ENCODE measurements at regions not wholly inside any gene's neighbourhood (a gene's known extent, or its start where the extent isn't known, plus 50 kb on each side); places are given as distances from the start of the nearest gene placed in this dataset.
"Not testable (repeated sequence)": the region's sequence is repeated elsewhere in the genome, so short reads cannot be mapped to it uniquely, and the experiment has no call there.

DNA sequence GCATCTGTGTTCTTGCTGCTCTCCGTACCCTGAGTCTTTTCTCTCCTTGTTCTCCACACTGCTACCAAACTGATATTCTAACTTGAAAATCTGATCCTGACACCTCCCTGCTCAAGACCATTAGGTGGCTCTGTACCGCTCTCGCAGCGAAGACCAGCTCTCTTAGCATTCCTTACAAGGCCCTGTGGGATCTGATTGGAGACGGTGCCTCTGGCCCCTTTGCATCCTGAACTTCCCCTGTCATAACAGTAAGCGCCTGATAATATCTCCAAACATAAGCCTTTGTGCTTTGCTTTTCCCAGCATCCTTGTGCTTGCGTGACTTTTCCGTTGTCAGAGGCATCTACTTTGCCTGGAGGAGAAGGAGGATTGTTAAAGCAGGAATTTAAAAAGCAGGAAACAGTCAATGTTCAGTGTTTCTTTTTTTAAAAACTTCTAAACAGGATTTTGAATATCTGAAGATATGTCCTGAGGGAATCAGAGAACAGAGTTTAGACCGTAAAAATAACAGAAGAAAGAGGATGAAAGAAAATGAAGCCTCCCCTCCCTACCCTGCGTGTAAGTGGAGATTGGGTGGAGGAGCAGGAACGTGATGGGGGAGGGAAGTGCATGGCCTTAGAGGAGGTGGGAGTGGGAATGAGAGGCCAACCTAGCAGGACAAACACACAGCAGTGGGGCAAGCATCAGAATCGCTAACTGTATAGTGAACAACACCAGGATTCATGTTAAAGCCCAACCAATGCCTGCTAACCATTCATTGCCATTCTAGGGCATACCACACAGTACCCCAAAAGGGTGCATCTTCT, 89.2 kb upstream of the STMND1 start:
- peak; percentile 11 for DNase-seq (ENCODE audit: low spot score)

DNA sequence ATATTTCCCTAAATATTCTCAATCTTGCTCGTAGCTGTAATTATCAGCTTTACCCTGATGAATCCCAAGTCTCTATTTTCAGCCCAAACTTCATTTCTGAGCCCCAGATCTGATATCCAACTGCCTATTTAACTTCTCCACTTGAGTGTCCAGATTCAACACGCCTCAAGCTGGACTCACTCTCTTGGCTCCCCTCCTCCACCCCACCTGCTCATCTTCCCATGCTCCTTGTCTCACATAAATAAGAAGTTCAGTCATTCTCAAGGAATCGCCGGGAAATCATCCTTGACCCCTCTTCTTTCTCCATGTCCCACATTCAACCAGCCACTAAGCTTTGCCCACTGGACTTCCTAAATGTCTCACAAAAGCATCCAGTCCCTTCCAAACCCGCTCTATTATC, 89.9 kb upstream of the STMND1 start:
- DNase-seq (ENCODE audit: low spot score) = no peak

DNA sequence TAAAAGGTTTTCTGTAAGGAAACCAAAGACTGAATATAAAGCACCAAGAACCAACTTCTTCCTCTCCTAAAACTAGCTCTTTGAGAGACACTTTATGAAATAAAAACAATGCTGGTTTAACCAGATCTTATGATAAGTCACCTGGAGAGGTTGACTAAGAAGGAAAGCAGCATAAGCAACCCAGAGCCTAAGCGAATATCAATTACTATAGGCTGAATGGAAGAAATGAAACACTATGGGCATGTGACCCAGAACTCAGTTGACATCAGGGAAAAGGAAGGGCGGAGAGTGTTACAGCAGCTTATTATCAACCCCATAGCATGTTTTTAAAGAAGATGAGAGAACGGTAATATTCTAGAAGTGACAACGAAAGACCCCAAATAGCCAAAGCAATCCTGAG, 94.1 kb upstream of the STMND1 start:
- DNase-seq (ENCODE audit: low spot score) = no peak

DNA sequence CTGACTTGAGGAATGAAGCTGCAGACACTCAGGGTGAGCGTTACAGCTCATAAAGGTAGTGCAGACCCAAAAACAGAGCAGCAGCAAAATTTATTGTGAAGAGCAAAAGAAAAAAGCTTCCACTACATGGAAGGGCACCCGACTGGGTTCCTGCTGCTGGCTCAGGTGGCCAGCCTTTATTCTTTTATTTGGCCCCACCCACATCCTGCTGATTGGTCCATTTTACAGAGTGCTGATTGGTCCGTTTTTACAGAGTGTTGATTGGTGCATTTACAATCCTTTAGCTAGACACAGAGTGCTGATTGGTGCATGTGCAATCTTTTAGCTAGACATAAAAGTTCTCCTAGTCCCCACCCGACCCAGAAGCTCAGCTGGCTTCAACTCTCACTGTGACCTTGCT, 95.3 kb upstream of the STMND1 start:
- DNase-seq (ENCODE audit: low spot score) = no peak

DNA sequence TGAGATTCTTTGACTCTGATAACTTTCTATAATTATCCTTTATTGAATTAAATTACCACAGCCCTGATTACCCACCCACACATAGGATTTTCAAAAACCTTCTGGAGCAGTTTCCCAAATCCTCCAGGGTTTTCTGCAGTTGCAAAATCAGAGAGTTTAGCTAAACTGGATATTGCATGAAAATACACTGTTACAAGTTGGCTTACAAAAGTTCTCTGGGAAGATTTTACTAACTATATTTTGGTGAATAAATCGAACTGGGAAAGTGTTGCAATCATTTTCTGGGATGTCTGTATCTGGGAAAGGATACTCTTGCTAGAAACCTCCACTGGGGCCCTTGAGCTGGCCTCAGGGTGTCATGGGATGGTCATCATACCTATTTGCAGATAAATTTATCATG, 97.6 kb upstream of the STMND1 start:
- no peak for DNase-seq (ENCODE audit: low spot score)

DNA sequence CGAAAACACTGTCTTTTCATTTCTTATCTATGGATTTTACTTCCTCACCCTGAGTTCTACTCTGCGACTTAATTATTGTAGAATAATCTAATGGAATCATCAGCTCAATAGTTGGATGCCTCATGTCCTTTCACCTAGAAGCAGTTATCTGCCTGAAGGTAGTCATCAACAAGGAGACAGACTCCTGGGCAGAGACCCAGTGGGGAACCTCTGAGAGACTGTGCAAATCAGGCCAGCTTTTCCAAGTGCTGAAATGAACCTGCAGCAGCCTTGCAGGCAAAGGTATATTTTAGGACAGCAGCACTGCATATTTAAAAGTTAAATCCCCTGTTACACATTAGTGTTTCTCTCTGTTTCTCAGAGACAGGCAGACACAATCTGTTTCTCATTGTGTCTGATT, 99.7 kb upstream of the STMND1 start:
- no peak for DNase-seq (ENCODE audit: low spot score)

DNA sequence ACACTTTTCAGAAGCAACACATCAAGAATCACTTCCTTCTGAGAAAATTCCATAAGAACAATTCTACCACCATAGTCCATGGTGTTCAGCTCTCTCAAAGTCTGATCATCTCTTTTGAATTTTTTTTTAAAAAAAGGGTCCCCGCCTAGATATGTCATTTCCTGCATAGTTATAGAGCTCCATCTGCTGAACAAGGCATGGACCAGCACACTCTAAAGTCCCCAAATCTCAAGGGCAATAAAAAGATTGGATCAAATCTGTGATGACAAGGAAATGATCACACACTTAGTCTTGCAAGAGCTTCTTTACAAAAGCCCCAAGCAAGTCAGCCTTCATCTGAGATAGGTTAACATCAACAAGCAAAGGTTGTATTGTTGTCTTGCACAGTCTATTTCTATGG, 100.7 kb upstream of the STMND1 start:
- no peak for DNase-seq (ENCODE audit: low spot score)

DNA sequence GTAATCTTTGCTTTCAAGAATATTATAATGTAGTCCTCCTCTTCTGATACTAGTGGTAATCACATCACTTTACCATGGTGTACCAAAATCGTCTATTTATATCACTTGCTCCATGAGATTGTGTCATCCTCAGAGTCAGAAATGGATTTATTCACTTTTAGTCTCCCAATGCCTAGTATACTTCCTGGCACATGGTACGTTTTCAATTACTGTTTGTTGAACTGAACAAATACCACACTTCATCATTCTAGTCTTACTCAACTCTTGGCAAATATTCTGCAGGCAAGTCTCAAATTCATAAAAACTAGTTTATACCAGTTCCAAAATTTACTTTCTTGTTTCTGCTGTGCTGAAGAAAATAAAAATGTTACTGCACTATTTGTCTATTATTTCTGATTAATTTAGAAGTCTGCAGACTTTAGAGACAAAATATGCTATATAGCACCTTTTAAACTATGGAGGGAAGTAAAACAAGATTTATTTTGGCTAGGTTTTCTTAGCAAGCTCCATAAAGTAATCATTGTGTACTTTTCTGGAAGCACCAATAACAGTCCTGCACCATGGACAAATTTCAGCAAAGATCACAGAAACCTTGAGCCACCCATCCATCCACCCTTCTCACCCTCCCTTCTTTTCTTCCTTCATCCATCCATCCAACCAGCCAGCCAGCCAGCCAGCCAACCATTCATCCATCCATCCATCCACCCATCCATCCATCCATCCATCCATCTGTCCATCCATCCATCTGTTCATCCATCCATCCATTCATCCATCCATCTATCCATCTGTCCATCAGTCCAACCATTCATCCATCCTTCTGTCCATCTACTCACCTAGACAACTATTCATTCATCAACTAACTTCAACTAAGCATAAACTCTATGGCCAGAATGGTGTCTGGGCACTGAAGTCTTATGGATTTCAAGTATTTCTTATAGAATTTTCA, 102.1 kb upstream of the STMND1 start:
- no peak for DNase-seq (ENCODE audit: low spot score)

DNA sequence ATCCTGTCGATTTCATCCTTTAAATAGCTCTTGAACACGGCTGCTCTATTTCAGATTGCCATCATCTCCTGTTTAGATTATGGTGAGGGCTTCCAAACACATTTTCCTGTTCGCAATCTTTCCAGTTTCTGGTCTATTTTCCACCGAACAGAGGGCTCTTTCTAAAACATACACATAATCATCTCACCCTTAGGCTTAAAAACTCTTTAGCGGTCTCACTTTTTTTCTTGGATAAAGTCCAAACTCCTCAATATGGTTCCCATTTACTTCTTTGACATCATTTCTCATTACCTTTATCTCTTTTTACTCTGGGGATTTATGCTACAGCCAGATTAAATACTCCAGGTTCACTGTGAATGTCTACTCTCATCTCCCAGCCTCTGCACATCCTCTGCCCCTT, 103.4 kb upstream of the STMND1 start:
- DNase-seq (ENCODE audit: low spot score) = no peak

DNA sequence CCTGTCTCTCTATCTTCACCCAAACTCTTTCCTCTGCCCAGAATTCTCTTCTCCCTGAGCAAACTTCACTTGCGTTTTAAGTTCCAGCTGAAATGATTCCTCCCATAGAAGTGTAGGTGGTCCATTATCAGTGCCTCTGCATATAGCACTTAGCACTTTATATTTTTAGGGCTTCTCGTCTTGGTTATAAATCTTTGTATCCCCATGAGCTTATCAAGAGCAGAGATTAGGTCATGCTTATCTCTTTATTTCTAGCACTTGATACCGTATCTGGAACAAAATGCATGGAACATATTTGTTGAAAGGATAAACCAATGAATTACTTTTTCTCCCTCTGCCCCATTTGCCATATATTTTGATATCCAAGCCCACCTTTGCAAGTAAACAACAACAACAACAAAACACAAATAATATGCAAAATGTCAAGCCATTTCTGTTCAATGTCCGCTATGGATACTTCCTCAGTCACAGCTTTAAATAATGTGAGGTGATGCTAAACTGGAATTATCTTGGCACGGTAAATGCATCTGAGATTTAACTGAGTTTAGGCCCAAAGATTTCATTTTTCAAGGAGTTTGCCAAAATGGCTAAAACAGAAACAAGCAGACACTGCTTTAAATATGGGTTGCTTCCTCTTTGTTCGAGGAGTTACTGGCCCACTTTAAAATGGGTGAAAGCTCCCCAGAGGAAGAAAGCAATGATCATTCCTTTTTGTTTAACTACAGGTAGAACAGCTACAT, 106.2 kb upstream of the STMND1 start:
- no peak for DNase-seq (ENCODE audit: low spot score)

DNA sequence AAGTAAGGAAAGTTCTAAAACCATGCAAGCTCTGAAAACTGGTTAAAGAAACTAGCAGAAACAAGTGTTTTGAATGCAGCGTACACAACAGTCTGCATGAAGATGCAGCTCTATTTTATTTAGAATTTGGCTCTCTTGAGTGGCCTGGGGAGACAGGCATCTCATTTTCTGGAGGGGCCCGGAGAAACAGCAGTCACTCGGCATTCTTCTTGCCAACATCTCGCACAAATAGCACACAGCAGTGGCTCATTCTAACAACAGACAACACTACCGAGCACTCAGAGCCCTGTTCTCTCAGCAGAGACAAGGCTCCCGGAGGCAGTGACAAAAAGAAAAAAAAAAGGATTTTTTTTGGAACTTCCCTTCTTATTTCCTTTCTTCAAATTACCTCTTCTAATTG, 108.5 kb upstream of the STMND1 start:
- DNase-seq (ENCODE audit: low spot score) = no peak

DNA sequence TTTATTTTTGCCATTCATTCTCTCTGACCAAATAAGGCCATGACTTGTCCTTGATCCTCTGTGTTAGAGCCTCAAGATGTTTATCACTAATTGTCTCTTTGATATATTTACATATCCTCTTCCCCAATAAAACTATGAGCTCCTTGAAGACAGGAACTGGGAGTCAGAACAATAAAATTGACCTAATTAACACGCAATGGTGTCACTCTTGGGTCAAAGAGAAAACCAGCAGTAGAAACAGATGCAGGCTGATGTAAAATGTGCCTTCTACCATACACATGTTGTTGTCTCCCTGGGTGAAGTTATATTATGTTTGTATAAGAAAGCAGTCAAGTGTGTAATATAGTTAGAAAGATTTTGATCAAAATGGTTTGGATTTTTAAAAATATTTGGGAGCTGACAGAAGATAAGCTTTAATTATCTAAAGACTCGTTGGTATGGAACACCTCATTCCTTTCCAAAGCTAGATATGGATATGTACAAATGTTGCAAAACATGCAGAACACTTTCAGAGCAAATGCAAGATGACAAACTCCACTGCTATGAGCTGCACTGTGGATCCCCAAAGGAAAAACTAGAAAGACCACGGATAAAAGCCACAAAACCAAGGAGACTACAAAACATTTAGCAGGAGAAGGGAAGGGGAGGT, 109.7 kb upstream of the STMND1 start:
- DNase-seq (ENCODE audit: low spot score) = no peak

DNA sequence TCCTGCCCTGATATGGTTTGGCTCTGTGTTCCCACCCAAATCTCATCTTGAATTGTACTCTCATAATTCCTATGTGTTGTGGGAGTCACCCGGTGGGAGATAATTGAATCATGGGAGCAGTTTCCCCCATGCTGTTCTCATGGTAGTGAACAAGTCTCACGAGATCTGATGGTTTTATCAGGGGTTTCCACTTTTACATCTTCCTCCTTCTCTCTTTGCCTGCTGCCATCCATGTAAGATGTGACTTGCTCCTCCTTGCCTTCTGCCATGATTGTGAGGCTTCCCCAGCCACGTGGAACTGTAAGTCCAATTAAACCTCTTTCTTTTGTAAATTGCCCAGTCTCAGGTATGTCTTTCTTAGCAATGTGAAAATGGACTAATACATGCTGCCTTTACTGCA, 111.9 kb upstream of the STMND1 start:
- not testable (repeated sequence) for DNase-seq (ENCODE audit: low spot score)

DNA sequence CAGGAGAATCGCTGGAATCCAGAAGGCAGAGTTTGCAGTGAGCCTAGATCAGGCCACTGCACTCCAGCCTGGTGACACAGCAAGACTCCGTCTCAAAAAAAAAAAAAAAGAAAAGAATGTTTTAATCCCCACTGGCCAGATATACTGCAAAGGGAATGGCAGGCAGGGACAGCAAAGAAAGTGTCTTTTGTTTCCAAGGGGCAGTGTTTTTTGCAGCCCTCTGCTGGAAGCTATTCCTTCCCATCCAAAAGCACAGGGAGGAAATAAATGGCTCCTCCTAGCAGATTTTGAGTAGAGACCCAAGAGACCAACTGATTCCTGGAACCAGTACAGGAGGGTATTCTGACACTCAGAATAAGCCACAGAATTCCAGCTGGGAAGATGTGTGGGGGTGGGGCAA, 112.5 kb upstream of the STMND1 start:
- no peak for DNase-seq (ENCODE audit: low spot score)

DNA sequence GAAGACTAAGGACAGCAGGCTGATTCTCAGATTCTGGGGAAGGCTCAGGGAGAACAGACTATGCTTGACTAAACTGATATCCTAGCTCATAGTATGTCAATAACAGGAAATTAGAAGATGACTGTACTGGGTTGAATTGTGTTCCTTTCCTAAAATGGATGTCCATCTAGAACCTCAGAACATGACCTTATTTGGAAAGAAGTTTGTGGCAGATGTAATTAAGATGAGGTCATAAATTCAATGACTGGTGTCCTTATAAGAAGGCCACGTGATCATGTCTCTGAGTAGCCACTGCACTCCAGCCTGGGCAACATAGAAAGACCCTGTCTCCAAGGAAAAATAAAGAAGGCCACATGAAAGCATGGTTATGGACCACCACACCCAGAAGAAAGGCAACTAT, 113.9 kb upstream of the STMND1 start:
- no peak for DNase-seq (ENCODE audit: low spot score)

DNA sequence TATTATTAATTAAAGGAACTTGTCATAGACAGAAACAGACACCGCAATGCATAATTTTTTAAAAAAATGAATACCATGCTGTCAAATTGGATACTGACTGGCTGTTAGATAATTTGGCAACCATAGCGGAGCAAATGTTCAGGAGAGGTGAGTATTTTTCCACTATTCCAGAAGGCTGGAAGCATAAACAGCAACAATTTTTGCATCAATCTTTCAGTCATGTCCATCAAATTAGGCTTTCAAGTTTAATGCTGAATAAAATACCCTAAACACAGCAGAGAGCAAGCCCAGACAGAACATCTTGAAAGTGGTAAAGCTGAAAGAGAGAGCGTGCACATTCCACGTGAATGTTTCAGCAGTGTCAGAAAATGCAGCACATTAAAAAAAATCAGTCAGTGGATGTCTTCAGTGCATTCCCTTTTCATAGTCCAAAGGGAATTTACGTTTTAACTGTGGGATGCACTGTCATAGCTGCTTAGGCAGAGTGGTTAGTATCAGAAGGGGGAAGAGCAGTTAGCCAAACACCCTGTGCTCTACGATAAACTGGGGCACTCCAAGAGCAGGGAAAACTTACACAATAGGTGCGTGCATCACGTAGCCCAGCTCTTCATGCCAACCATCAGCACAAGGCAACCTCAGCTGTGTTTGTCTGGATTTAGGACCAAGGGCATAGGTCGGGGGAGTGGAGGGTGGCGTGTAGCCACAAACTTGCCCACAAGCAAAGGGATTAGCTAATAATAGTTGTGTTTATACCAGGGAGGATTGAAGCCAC, 116.2 kb upstream of the STMND1 start:
- no peak for DNase-seq (ENCODE audit: low spot score)

DNA sequence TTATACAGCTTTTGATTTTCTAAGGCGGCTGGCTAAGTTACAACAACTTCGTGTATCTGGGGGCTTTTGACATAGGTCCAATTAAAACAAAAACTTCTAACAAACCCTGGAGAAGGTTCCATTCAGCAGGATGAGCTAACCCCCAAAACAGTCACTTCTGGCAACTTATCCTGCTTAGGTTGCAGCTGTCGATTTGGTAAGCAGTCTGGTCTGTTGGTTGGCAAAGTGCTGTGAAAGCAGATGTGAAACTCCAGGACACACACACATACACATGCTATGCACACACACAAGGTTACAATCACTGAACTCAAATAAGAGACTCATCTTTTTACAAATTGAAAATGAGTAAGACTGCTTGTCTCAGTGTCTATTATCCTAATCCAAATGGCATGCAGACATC, 119.0 kb upstream of the STMND1 start:
- DNase-seq (ENCODE audit: low spot score) = no peak

DNA sequence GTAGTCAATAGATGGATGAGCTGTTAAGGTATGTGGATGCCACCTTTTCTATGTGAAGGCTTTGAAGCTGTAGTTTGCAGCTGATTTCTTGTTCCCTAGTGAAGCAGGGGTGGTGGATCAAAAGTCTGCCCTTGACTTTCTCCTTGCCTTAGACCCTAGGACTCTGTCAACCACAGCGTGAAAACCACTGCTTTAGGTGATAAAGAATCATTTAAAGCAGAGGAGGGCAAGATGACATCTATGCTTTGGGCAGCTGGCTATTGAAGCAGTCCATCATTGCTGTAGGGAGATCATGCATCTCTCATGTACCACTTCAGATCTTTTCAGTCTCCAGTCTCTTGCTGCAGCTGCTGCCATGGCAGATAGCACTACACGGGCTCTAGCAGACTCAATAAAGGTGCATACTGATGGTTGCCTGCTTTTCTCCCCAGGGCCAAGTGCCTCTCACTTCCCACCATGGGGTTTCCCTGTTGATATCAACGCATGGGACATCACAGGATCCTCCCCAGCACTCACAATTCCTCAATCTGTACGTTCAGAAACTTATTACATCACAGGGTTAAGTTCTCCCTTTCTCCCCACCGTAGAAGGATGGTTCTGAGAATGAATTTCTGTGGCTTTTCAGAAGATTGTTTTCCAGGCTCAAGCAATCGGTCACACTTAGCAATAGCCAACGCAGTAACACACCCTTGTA, 122.0 kb upstream of the STMND1 start:
- DNase-seq (ENCODE audit: low spot score) = no peak

DNA sequence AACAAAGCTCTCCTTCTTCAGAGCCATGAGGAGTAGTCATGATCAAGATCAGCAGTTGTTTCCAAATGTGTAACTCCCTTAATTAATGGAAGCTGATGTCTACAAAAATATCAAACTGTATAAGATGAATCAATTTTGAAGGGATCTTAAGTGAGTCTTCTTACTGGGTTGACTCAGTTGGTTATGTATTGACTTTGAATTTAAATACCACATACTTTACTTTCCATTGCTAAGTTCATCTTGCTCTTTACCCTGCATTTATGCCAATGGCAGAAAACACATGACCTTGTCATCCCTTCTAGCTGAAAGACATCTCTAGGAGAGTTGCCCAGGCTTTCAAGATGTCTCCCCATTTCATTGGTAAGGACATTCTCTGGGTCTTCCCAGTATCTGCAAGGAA, 123.2 kb upstream of the STMND1 start:
- DNase-seq (ENCODE audit: low spot score) = no peak

DNA sequence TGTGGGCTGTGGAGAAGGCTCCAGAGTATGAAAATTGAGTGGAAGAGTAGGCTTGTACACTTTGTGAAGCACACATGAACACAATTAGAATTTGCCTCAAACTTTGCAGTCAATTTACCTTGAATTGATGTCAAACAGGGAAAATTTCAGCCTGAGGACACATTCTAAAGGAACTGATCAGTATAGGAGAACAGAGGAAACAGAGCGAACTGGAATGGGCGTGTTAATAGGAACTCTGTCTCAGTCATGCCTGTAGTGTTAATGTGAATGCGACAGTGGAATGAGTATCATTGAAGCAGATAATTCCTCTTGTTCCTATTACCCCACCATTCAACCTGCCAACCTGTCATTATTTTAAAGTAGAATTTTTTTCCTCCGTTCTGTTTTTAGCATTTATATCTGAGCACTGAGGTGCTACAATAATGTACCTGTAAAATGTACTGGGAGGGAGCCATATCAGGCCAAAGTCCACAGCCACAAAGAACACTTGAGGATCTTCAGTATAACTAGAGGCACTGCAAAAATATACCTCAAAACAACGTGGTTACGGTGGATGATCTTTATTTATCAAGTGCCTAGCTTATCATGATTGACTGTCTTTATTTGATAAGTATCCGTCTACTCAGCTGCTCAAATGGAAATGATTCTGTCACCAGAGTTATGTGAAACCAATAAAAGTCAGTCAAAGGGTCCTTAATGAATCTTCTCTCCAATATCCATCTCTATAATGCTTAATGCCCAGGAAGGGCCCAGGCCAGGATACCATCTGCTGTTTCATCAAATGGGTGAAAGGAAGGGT, 125.3 kb upstream of the STMND1 start:
- DNase-seq (ENCODE audit: low spot score) = no peak
